ENCODE measurements at regions not wholly inside any gene's neighbourhood (a gene's known extent, or its start where the extent isn't known, plus 50 kb on each side); places are given as distances from the start of the nearest gene placed in this dataset.

GRCh38 chr16:60419859-60420258 is 1616.4 kb downstream of the CDH8 start:
- H3K27me3 ChIP-seq (ENCODE audit: insufficient read depth, low read depth, low read length): no peaks in the 10 kb centered on the region
- TF ChIP-seq POLR2AphosphoS5 (IDR thresholded peaks at IDR 0.05) (no peak), TAF1 (IDR thresholded peaks at IDR 0.05; ENCODE audit: low read depth) (no peak), EP300 (conservative IDR thresholded peaks at IDR 0.05; ENCODE audit: poor library complexity, severe bottlenecking) (no peak), SMC3 (conservative IDR thresholded peaks at IDR 0.05; ENCODE audit: poor library complexity) (no peak), EZH2 (IDR thresholded peaks at IDR 0.05; ENCODE audit: borderline replicate concordance, insufficient read depth, low read length, poor library complexity, severe bottlenecking) (no peak), RAD21 (conservative IDR thresholded peaks at IDR 0.05) (no peak), MXI1 (conservative IDR thresholded peaks at IDR 0.05; ENCODE audit: poor library complexity, severe bottlenecking) (no peak), CTCF (IDR thresholded peaks at IDR 0.05; ENCODE audit: poor library complexity, severe bottlenecking) (no peak)
- TF ChIP-seq, protein P1, sequence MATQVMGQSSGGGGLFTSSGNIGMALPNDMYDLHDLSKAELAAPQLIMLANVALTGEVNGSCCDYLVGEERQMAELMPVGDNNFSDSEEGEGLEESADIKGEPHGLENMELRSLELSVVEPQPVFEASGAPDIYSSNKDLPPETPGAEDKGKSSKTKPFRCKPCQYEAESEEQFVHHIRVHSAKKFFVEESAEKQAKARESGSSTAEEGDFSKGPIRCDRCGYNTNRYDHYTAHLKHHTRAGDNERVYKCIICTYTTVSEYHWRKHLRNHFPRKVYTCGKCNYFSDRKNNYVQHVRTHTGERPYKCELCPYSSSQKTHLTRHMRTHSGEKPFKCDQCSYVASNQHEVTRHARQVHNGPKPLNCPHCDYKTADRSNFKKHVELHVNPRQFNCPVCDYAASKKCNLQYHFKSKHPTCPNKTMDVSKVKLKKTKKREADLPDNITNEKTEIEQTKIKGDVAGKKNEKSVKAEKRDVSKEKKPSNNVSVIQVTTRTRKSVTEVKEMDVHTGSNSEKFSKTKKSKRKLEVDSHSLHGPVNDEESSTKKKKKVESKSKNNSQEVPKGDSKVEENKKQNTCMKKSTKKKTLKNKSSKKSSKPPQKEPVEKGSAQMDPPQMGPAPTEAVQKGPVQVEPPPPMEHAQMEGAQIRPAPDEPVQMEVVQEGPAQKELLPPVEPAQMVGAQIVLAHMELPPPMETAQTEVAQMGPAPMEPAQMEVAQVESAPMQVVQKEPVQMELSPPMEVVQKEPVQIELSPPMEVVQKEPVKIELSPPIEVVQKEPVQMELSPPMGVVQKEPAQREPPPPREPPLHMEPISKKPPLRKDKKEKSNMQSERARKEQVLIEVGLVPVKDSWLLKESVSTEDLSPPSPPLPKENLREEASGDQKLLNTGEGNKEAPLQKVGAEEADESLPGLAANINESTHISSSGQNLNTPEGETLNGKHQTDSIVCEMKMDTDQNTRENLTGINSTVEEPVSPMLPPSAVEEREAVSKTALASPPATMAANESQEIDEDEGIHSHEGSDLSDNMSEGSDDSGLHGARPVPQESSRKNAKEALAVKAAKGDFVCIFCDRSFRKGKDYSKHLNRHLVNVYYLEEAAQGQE (IDR thresholded peaks at IDR 0.05; ENCODE audit: borderline replicate concordance): no peak
- no peaks in the 10 kb centered on the region for H3K79me2 ChIP-seq (replicated peaks; ENCODE audit: insufficient read depth, low read length)
- H3K9ac ChIP-seq (ENCODE audit: low read length): no peak overlapping the region
- H3K27ac ChIP-seq (ENCODE audit: low read length): no peak overlapping the region
- H3F3A ChIP-seq (ENCODE audit: insufficient read depth, low read length, poor library complexity, severe bottlenecking): no peaks in the 10 kb centered on the region
- H4K20me1 ChIP-seq (ENCODE audit: insufficient read depth): no peaks in the 10 kb centered on the region
- no peaks in the 10 kb centered on the region for H3K36me3 ChIP-seq (ENCODE audit: insufficient read depth, low read length)
- H3K9me2 ChIP-seq (ENCODE audit: insufficient read depth, low read length): no peaks in the 10 kb centered on the region
- H3K4me2 ChIP-seq (ENCODE audit: low read length): no peak overlapping the region
- no peaks in the 10 kb centered on the region for H3K9me3 ChIP-seq (ENCODE audit: low read length)
- no peak overlapping the region for H3K4me3 ChIP-seq (ENCODE audit: low read length)
- H2AFZ ChIP-seq (ENCODE audit: low read depth, low read length): no peak overlapping the region

GRCh38 chr16:60414613-60415012 is 1621.6 kb downstream of the CDH8 start:
- Histone ChIP-seq H3K27me3 (ENCODE audit: insufficient read depth, low read depth, low read length) (no peaks in the 10 kb centered on the region), H4K20me1 (ENCODE audit: insufficient read depth) (no peaks in the 10 kb centered on the region), H3K4me2 (ENCODE audit: low read length) (no peak overlapping the region), H3K4me3 (ENCODE audit: low read length) (no peak overlapping the region), H2AFZ (ENCODE audit: low read depth, low read length) (no peak overlapping the region), H3F3A (ENCODE audit: insufficient read depth, low read length, poor library complexity, severe bottlenecking) (no peaks in the 10 kb centered on the region), H3K36me3 (ENCODE audit: insufficient read depth, low read length) (no peaks in the 10 kb centered on the region), H3K79me2 (replicated peaks; ENCODE audit: insufficient read depth, low read length) (no peaks in the 10 kb centered on the region), H3K9me3 (ENCODE audit: low read length) (no peaks in the 10 kb centered on the region), H3K9me2 (ENCODE audit: insufficient read depth, low read length) (no peaks in the 10 kb centered on the region), H3K27ac (ENCODE audit: low read length) (no peak overlapping the region), H3K9ac (ENCODE audit: low read length) (no peak overlapping the region)
- TF ChIP-seq EP300 (conservative IDR thresholded peaks at IDR 0.05; ENCODE audit: poor library complexity, severe bottlenecking): no peak
- no peak for TF ChIP-seq RAD21 (conservative IDR thresholded peaks at IDR 0.05)
- TF ChIP-seq TAF1 (IDR thresholded peaks at IDR 0.05; ENCODE audit: low read depth): no peak
- TF ChIP-seq, protein P1 (IDR thresholded peaks at IDR 0.05; ENCODE audit: borderline replicate concordance): no peak
- no peak for TF ChIP-seq CTCF (IDR thresholded peaks at IDR 0.05; ENCODE audit: poor library complexity, severe bottlenecking)
- no peak for TF ChIP-seq SMC3 (conservative IDR thresholded peaks at IDR 0.05; ENCODE audit: poor library complexity)
- TF ChIP-seq MXI1 (conservative IDR thresholded peaks at IDR 0.05; ENCODE audit: poor library complexity, severe bottlenecking): no peak
- TF ChIP-seq EZH2 (IDR thresholded peaks at IDR 0.05; ENCODE audit: borderline replicate concordance, insufficient read depth, low read length, poor library complexity, severe bottlenecking): no peak
- no peak for TF ChIP-seq POLR2AphosphoS5 (IDR thresholded peaks at IDR 0.05)

Measured in neural cell (in vitro differentiated cells).